HG02938 (cell line): ENCODE measurements at regions not wholly inside any gene's neighbourhood (a gene's known extent, or its start where the extent isn't known, plus 50 kb on each side); places are given as distances from the start of the nearest gene placed in this dataset.
A peak's percentile ranks its signal among the peaks of the same experiment; 100 is the strongest.
"Not testable (repeated sequence)": the region's sequence is repeated elsewhere in the genome, so short reads cannot be mapped to it uniquely, and the experiment has no call there.

ENCODE experiments used
- ATAC-seq: cut with Tn5 transposase; IDR thresholded peaks from one replicate; pipeline ENCODE4 v1.9.1; 2021; ENCODE audit warnings: mild to moderate bottlenecking, moderate library complexity; ENCODE audit not compliant: unreplicated experiment

GRCh38 chr1:157410457-157410856 lies 141.9 kb downstream of the FCRL5 start:
- no peak for ATAC-seq

- no peak for ATAC-seq
Observed at GRCh38 chr1:157409927-157410326, 142.4 kb downstream of the FCRL5 start.

- no peak for ATAC-seq
Observed at GRCh38 chr1:157407917-157408525, 144.3 kb downstream of the FCRL5 start.

- no peak for ATAC-seq
Observed at GRCh38 chr1:157407367-157407766, 144.9 kb downstream of the FCRL5 start.

DNA sequence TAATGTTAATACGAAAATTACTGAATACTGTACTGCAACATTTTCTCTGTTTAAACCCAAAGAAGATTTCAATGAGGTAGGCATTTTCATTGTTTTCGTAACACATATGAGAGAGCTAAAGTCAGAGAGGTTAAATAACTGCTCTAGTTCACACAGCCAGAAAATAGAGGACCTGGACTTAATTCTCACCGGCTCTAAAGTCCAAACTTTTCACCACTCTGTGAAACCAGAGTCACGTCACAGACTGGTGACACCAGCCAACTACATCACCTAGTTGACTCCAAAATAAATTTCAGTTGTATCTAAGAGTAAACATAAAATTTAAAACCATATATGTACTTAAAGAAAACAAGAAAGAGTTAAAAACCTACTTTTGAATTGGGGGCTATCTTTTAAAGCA lies 146.7 kb downstream of the FCRL5 start:
- ATAC-seq, result no peak

- ATAC-seq, result no peak
Observed at GRCh38 chr1:157404614-157405013, 147.7 kb downstream of the FCRL5 start.

DNA sequence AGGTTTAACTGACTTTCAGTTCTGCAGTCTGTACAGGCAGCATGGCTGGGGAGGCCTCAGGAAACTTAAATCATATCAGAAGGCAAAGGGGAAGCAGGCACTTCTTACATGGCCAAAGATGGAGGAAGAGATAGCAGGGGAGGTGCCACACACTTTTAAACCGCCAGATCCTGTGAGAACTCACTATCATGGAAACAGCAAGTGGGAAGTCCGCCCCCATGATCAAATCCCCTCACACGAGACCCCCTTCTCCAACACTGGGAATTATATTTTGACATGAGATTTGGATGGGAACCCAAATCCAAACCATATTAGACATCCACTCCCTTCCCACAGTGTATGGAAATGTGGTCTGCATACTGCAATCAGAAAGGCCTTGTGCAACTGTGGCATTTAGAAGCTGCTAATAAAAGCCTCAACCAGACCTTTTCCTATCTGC lies 148.2 kb downstream of the FCRL5 start:
- no peak for ATAC-seq

- no peak for ATAC-seq
Observed at GRCh38 chr1:157403608-157404007, 148.7 kb downstream of the FCRL5 start.

DNA sequence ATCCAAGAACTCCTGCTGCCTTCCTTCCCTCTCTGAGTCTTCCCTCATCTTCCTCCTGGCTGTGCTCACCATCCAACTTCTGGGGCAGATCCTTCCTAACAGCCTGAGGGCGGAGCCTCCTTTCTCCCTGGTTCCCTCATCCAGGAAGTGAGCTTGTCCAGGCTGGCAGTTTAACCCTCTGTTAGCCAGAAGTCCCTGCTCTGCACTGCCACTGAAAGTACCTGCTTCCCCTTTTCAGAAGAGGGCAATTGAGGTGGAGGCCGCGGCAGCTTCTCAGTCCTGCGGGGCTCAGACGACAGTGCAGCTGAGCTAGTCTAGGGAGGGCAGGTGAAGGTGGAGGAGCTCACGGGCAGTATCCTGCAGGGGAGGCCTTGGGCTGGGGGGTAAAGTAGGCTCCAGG lies 149.1 kb downstream of the FCRL5 start:
- peak; percentile 69 for ATAC-seq

GRCh38 chr1:157400766-157401165 lies 151.5 kb downstream of the FCRL5 start:
- ATAC-seq, result no peak

GRCh38 chr1:157399984-157400382 lies 152.3 kb downstream of the FCRL5 start:
- ATAC-seq, result peak; percentile 63

- peak; percentile 17 for ATAC-seq
Observed at GRCh38 chr1:157399343-157399983, 152.9 kb downstream of the FCRL5 start.

- ATAC-seq, result no peak
Observed at GRCh38 chr1:157390651-157391050, 161.7 kb downstream of the FCRL5 start.

DNA sequence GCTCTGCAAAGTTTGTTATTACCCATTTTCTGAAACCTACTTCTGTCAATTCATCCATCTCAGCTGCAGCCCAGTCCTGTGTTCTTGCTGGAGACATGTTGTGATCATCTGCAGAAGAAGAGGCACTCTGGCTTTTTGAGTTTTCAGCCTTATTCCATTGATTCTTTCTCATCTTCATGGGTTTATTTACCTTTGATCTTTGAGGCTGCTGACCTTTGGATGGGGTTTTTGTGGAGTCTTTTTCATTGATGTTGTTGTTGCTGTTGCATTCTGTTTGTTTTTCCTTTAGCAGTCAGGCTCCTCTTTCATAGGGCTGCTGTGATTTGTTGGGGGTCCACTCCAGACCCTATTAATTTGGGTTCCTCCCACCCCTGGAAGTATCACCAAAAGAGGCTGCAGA lies 164.3 kb downstream of the FCRL5 start:
- no peak for ATAC-seq

DNA sequence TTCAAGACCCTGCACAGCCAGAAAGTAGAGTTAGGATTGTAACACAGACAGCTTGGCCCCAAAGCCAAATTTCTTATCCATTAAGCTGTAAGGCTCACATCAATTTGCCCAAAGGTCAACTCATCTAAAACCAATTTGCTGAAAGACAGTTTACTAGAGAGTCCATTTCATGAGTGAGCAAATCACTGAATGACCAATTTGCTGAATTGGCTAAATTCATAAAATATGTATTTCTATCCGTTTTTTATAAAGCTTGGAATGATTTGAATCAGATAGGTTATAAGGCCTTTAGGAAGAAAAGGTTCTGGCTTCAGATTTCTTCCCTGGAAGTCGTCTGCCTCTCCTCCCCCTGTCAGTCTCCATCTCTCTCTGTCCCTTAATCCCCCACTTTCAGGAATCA lies 168.1 kb downstream of the FCRL5 start:
- no peak for ATAC-seq

DNA sequence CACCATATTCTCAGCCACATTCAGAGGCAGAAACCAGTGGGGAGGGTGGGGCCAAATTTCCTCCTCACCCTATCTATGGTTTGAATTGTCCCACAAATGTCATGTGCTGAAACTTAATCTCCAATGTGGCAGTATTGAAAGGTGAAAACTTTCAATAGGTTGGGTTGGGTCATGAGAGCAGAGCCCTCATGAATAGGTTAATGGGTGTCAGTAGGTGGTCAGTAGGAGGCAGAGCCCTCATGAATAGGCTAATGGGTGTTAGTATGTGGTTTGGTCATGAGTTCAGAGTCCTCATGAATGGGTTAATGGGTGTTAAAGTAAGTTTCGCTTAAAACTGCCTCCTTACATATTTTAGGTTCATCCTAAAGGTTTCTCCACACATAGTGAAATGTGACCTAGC lies 170.0 kb downstream of the FCRL5 start:
- ATAC-seq, result no peak

DNA sequence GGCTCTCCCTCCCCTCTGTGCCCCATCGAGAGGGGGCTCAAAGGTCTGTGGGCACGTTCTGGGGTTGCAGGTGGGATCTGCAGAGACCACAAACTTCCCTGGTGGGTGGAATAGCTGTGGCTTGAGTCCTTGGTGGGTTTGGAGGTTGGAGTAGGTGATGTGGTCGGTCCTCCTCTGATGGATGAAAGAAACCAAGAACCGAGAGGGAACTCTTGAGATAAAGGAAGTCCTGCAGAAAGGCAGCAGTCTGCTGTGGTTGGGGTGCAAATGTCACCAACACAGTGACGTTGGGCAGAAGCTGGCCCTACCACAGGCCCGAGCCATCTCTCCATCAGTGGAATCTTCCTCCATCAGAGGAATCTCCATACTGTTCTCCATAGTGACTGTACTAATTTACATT lies 171.8 kb downstream of the FCRL5 start:
- ATAC-seq, result no peak

- not testable (repeated sequence) for ATAC-seq
Observed at GRCh38 chr1:157377280-157377713, 175.0 kb downstream of the FCRL5 start.

GRCh38 chr1:157376681-157377080 lies 175.6 kb downstream of the FCRL5 start:
- no peak for ATAC-seq

DNA sequence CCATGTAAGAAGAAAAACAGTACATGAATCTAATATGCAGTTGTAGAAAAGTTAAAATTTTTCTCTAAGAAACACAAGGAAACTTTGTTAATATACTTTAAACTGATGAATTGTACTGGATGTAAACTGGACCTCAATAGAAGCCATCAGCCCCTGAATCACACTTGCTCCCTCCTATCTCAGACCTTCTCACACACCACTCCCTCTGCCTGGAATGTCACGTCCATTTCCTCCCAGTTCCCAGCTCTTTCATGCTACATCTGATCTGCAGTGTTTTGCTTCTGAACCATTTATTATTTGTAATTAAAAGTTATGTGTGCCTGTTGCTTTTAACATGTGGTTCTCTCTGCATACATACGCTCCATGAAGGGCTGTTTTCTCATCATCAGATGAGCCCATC lies 180.0 kb downstream of the FCRL5 start:
- not testable (repeated sequence) for ATAC-seq

- no peak for ATAC-seq
Observed at GRCh38 chr1:157371826-157372225, 180.5 kb downstream of the FCRL5 start.

GRCh38 chr1:157371221-157371620 lies 181.1 kb downstream of the FCRL5 start:
- no peak for ATAC-seq

- ATAC-seq, result no peak
Observed at GRCh38 chr1:157370698-157371097, 181.6 kb downstream of the FCRL5 start.
